ENCODE measurements at regions not wholly inside any gene's neighbourhood (a gene's known extent, or its start where the extent isn't known, plus 50 kb on each side); places are given as distances from the start of the nearest gene placed in this dataset.

- no peak for TF ChIP-seq EZH2 (IDR thresholded peaks at IDR 0.05; ENCODE audit: low read length, missing control alignments)
- no peak for TF ChIP-seq CTCF (conservative IDR thresholded peaks at IDR 0.05 in 1 of 2, IDR thresholded peaks at IDR 0.05 in 1 of 2; ENCODE audit: low read depth in 1 of 2, low read length in 2 of 2)
- Histone ChIP-seq H2AFZ (ENCODE audit: low read length) (no peak overlapping the region), H3K9me3 (ENCODE audit: control insufficient read depth, insufficient read depth, low read depth, low read length) (no peaks in the 10 kb centered on the region), H4K20me1 (ENCODE audit: control insufficient read depth, extremely low read depth, insufficient read depth, low read length) (no peaks in the 10 kb centered on the region), H3K4me1 (ENCODE audit: control insufficient read depth, extremely low read depth, insufficient read depth, low read length) (no peaks in the 10 kb centered on the region), H3K36me3 (ENCODE audit: control insufficient read depth, insufficient read depth, low read length) (no peaks in the 10 kb centered on the region), H3K4me3 (replicated peaks in 1 of 4; ENCODE audit: control extremely low read depth in 1 of 4, insufficient read depth in 1 of 4, low read depth in 3 of 4, low read length in 4 of 4) (no peak overlapping the region), H3K79me2 (ENCODE audit: control insufficient read depth, insufficient read depth, low read length) (no peaks in the 10 kb centered on the region), H3K27ac (ENCODE audit: insufficient read depth, low read length) (no peak overlapping the region), H3K4me2 (ENCODE audit: extremely low read depth, insufficient read depth, low read length) (no peak overlapping the region), H3K9ac (ENCODE audit: insufficient read depth, low read length) (no peak overlapping the region), H3K27me3 (ENCODE audit: control insufficient read depth, insufficient read depth, low read length) (no peaks in the 10 kb centered on the region)
- no peak for DNase-seq (ENCODE audit: low read depth in 2 of 2)
These were observed 373.6 kb downstream of the MBD2 start for GRCh38 chr18:53850902-53851301.

GRCh38 chr18:53843763-53844162 lies 380.7 kb downstream of the MBD2 start:
- Histone ChIP-seq H3K4me3 (replicated peaks in 1 of 4; ENCODE audit: control extremely low read depth in 1 of 4, insufficient read depth in 1 of 4, low read depth in 3 of 4, low read length in 4 of 4) (no peak overlapping the region), H3K36me3 (ENCODE audit: control insufficient read depth, insufficient read depth, low read length) (no peaks in the 10 kb centered on the region), H2AFZ (ENCODE audit: low read length) (no peak overlapping the region), H3K4me1 (ENCODE audit: control insufficient read depth, extremely low read depth, insufficient read depth, low read length) (no peaks in the 10 kb centered on the region), H4K20me1 (ENCODE audit: control insufficient read depth, extremely low read depth, insufficient read depth, low read length) (no peaks in the 10 kb centered on the region), H3K79me2 (ENCODE audit: control insufficient read depth, insufficient read depth, low read length) (no peaks in the 10 kb centered on the region), H3K27me3 (ENCODE audit: control insufficient read depth, insufficient read depth, low read length) (no peaks in the 10 kb centered on the region), H3K9me3 (ENCODE audit: control insufficient read depth, insufficient read depth, low read depth, low read length) (no peaks in the 10 kb centered on the region), H3K27ac (ENCODE audit: insufficient read depth, low read length) (no peak overlapping the region), H3K9ac (ENCODE audit: insufficient read depth, low read length) (no peak overlapping the region), H3K4me2 (ENCODE audit: extremely low read depth, insufficient read depth, low read length) (no peak overlapping the region)
- no peak for DNase-seq (ENCODE audit: low read depth in 2 of 2)
- TF ChIP-seq EZH2 (IDR thresholded peaks at IDR 0.05; ENCODE audit: low read length, missing control alignments) (no peak), CTCF (conservative IDR thresholded peaks at IDR 0.05 in 1 of 2, IDR thresholded peaks at IDR 0.05 in 1 of 2; ENCODE audit: low read depth in 1 of 2, low read length in 2 of 2) (no peak)

GRCh38 chr18:53843113-53843760 lies 381.2 kb downstream of the MBD2 start:
- Histone ChIP-seq H3K27me3 (ENCODE audit: control insufficient read depth, insufficient read depth, low read length) (no peaks in the 10 kb centered on the region), H2AFZ (ENCODE audit: low read length) (no peak overlapping the region), H3K9me3 (ENCODE audit: control insufficient read depth, insufficient read depth, low read depth, low read length) (no peaks in the 10 kb centered on the region), H3K79me2 (ENCODE audit: control insufficient read depth, insufficient read depth, low read length) (no peaks in the 10 kb centered on the region), H3K4me2 (ENCODE audit: extremely low read depth, insufficient read depth, low read length) (no peak overlapping the region), H3K4me3 (replicated peaks in 1 of 4; ENCODE audit: control extremely low read depth in 1 of 4, insufficient read depth in 1 of 4, low read depth in 3 of 4, low read length in 4 of 4) (no peak overlapping the region), H3K4me1 (ENCODE audit: control insufficient read depth, extremely low read depth, insufficient read depth, low read length) (no peaks in the 10 kb centered on the region), H3K27ac (ENCODE audit: insufficient read depth, low read length) (no peak overlapping the region), H4K20me1 (ENCODE audit: control insufficient read depth, extremely low read depth, insufficient read depth, low read length) (no peaks in the 10 kb centered on the region), H3K9ac (ENCODE audit: insufficient read depth, low read length) (no peak overlapping the region), H3K36me3 (ENCODE audit: control insufficient read depth, insufficient read depth, low read length) (no peaks in the 10 kb centered on the region)
- TF ChIP-seq EZH2 (IDR thresholded peaks at IDR 0.05; ENCODE audit: low read length, missing control alignments) = no peak
- no peak for TF ChIP-seq CTCF (conservative IDR thresholded peaks at IDR 0.05 in 1 of 2, IDR thresholded peaks at IDR 0.05 in 1 of 2; ENCODE audit: low read depth in 1 of 2, low read length in 2 of 2)
- DNase-seq (ENCODE audit: low read depth in 2 of 2) = no peak

Data from fibroblast of lung (primary cell).